SU-DHL-6 (cell line): ENCODE measurements at regions not wholly inside any gene's neighbourhood (a gene's known extent, or its start where the extent isn't known, plus 50 kb on each side); places are given as distances from the start of the nearest gene placed in this dataset.
"Not testable (repeated sequence)": the region's sequence is repeated elsewhere in the genome, so short reads cannot be mapped to it uniquely, and the experiment has no call there.

ENCODE experiments used
- H2AFZ ChIP-seq: fragments of 200-600 bp; sonication (generic); 2 replicates; pipeline ENCODE4 v1.6.1; 2014; ENCODE audit warnings: low read depth, mild to moderate bottlenecking, moderate library complexity, mixed read lengths, antibody characterized with exemption, low read length; ENCODE audit not compliant: severe bottlenecking
- H3F3A ChIP-seq: fragments of 200-600 bp; shearing (Covaris generic); 2 replicates; pipeline ENCODE4 v1.6.0; 2016; ENCODE audit warnings: antibody characterized with exemption, mild to moderate bottlenecking; ENCODE audit not compliant: insufficient read depth
- H3K27ac ChIP-seq: fragments of 200-600 bp; sonication (generic); 2 replicates; pipeline ENCODE4 v1.5.1; 2016; ENCODE audit warnings: low read depth, mild to moderate bottlenecking, low read length, moderate library complexity, mixed read lengths
- H3K27me3 ChIP-seq: fragments of 200-600 bp; sonication (generic), shearing (Covaris generic); 2 replicates; pipeline ENCODE4 v1.6.0; 2014; ENCODE audit warnings: mild to moderate bottlenecking, low read length
- H3K36me3 ChIP-seq: fragments of 200-600 bp; sonication (generic); 2 replicates; pipeline ENCODE4 v1.6.1; 2014; ENCODE audit warnings: mild to moderate bottlenecking, low read length, mixed read lengths
- H3K4me2 ChIP-seq: fragments of 300-600, 200-600 bp; shearing (Covaris generic), sonication (generic); 2 replicates; pipeline ENCODE4 v1.6.0; 2014; ENCODE audit warnings: low read length, low read depth, mild to moderate bottlenecking; ENCODE audit not compliant: poor library complexity, severe bottlenecking
- H3K4me3 ChIP-seq: fragments of 200-600 bp; sonication (generic); 2 replicates; pipeline ENCODE4 v1.5.1; 2014; ENCODE audit warnings: antibody characterized with exemption, low read length, mild to moderate bottlenecking, mixed read lengths; ENCODE audit not compliant: insufficient read depth, poor library complexity, severe bottlenecking
- H3K79me2 ChIP-seq: fragments of 200-600 bp; sonication (generic); 2 replicates; pipeline ENCODE4 v1.6.1; 2014; ENCODE audit warnings: mild to moderate bottlenecking, low read length, moderate library complexity; ENCODE audit not compliant: insufficient read depth
- H3K9ac ChIP-seq: fragments of 200-600 bp; sonication (generic); 2 replicates; pipeline ENCODE4 v1.7.0; 2014; ENCODE audit warnings: mild to moderate bottlenecking, low read length
- H3K9me2 ChIP-seq: fragments of 200-600 bp; sonication (generic); replicated peaks from 2 replicates; pipeline ENCODE4 v1.6.1; 2014; ENCODE audit warnings: low read length; ENCODE audit not compliant: insufficient read depth
- H3K9me3 ChIP-seq: fragments of 200-600 bp; sonication (generic); 2 replicates; pipeline ENCODE4 v1.6.1; 2014; ENCODE audit warnings: low read length, mixed read lengths; ENCODE audit not compliant: insufficient read depth
- H4K20me1 ChIP-seq: fragments of 200-600 bp; sonication (generic); 2 replicates; pipeline ENCODE4 v1.6.1; 2014; ENCODE audit warnings: low read depth, mild to moderate bottlenecking, antibody characterized with exemption, low read length, moderate library complexity, mixed read lengths
- EZH2phosphoT487 ChIP-seq: fragments of 200-600 bp; sonication (generic), shearing (Covaris generic); conservative IDR thresholded peaks from 2 replicates; pipeline ENCODE4 v1.6.1; 2018; ENCODE audit warnings: mild to moderate bottlenecking, antibody characterized with exemption, low read length, moderate library complexity, mixed read lengths
- TF ChIP-seq, protein P1 (sequence below): fragments of 200-600 bp; sonication (generic); IDR thresholded peaks from one replicate; pipeline ENCODE4 v1.5.1; 2017; ENCODE audit warnings: antibody characterized with exemption, mild to moderate bottlenecking, low read length, moderate library complexity; ENCODE audit not compliant: insufficient read depth, poor library complexity, severe bottlenecking

GRCh38 chr16:64351121-64351520 is 770.7 kb downstream of the CDH11 start:
- Histone ChIP-seq H3F3A (no peaks in the 10 kb centered on the region), H3K9me3 (no peaks in the 10 kb centered on the region), H2AFZ (no peak overlapping the region), H3K36me3 (no peaks in the 10 kb centered on the region), H3K4me3 (no peak overlapping the region), H3K9ac (no peak overlapping the region), H3K27ac (no peak overlapping the region), H3K4me2 (no peak overlapping the region), H3K27me3 (no peaks in the 10 kb centered on the region), H3K79me2 (no peaks in the 10 kb centered on the region), H4K20me1 (no peaks in the 10 kb centered on the region), H3K9me2 (no peaks in the 10 kb centered on the region)
- TF ChIP-seq, protein P1, sequence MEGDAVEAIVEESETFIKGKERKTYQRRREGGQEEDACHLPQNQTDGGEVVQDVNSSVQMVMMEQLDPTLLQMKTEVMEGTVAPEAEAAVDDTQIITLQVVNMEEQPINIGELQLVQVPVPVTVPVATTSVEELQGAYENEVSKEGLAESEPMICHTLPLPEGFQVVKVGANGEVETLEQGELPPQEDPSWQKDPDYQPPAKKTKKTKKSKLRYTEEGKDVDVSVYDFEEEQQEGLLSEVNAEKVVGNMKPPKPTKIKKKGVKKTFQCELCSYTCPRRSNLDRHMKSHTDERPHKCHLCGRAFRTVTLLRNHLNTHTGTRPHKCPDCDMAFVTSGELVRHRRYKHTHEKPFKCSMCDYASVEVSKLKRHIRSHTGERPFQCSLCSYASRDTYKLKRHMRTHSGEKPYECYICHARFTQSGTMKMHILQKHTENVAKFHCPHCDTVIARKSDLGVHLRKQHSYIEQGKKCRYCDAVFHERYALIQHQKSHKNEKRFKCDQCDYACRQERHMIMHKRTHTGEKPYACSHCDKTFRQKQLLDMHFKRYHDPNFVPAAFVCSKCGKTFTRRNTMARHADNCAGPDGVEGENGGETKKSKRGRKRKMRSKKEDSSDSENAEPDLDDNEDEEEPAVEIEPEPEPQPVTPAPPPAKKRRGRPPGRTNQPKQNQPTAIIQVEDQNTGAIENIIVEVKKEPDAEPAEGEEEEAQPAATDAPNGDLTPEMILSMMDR, result no peak
- TF ChIP-seq EZH2phosphoT487, result no peak

GRCh38 chr16:64346080-64346479 is 775.8 kb downstream of the CDH11 start:
- no peaks in the 10 kb centered on the region for H3K9me3 ChIP-seq
- no peak for TF ChIP-seq EZH2phosphoT487
- TF ChIP-seq, protein P1, result no peak
- no peaks in the 10 kb centered on the region for H3K27me3 ChIP-seq
- no peak overlapping the region for H3K4me3 ChIP-seq
- no peak overlapping the region for H3K9ac ChIP-seq
- no peak overlapping the region for H3K27ac ChIP-seq
- no peak overlapping the region for H2AFZ ChIP-seq
- H4K20me1 ChIP-seq, result no peaks in the 10 kb centered on the region
- no peaks in the 10 kb centered on the region for H3K36me3 ChIP-seq
- no peaks in the 10 kb centered on the region for H3F3A ChIP-seq
- H3K9me2 ChIP-seq, result no peaks in the 10 kb centered on the region
- H3K4me2 ChIP-seq, result no peak overlapping the region
- H3K79me2 ChIP-seq, result no peaks in the 10 kb centered on the region

- no peak overlapping the region for H3K27ac ChIP-seq
- H4K20me1 ChIP-seq, result no peaks in the 10 kb centered on the region
- TF ChIP-seq, protein P1, result no peak
- no peak for TF ChIP-seq EZH2phosphoT487
- no peak overlapping the region for H2AFZ ChIP-seq
- no peaks in the 10 kb centered on the region for H3K79me2 ChIP-seq
- no peaks in the 10 kb centered on the region for H3K9me3 ChIP-seq
- H3K9ac ChIP-seq, result no peak overlapping the region
- no peaks in the 10 kb centered on the region for H3K9me2 ChIP-seq
- no peaks in the 10 kb centered on the region for H3F3A ChIP-seq
- no peaks in the 10 kb centered on the region for H3K36me3 ChIP-seq
- no peak overlapping the region for H3K4me2 ChIP-seq
- H3K4me3 ChIP-seq, result no peak overlapping the region
- H3K27me3 ChIP-seq, result no peaks in the 10 kb centered on the region
Measured at GRCh38 chr16:64345142-64345541, 776.7 kb downstream of the CDH11 start.

- H3K27me3 ChIP-seq, H4K20me1 ChIP-seq, H3K9me3 ChIP-seq, H3K27ac ChIP-seq, H3K4me2 ChIP-seq, H2AFZ ChIP-seq, H3K79me2 ChIP-seq, H3F3A ChIP-seq, H3K4me3 ChIP-seq, H3K9me2 ChIP-seq, H3K9ac ChIP-seq, H3K36me3 ChIP-seq: not testable (repeated sequence)
Measured at GRCh38 chr16:64343820-64344443, 777.9 kb downstream of the CDH11 start.
